Breast epithelium (tissue), 3 donors: ENCODE measurements at regions not wholly inside any gene's neighbourhood (a gene's known extent, or its start where the extent isn't known, plus 50 kb on each side); places are given as distances from the start of the nearest gene placed in this dataset.

Experiments
- POLR2A ChIP-seq: fragments of 450-650 bp; IDR thresholded peaks from one replicate; pipeline ENCODE4 v1.6.1; 2016; ENCODE audit warnings: antibody characterized with exemption, mild to moderate bottlenecking, moderate library complexity
- POLR2AphosphoS5 ChIP-seq, 3 donors: sonication (generic); formaldehyde crosslinking; IDR thresholded peaks; one replicate each; pipeline ENCODE4 v1.6.1; 2017; ENCODE audit warnings: antibody characterized with exemption in 3 of 3
- TF ChIP-seq, protein P1 (sequence below), 3 donors: fragments of 450-650 bp; IDR thresholded peaks; one replicate each; pipeline ENCODE4 v1.5.1; 2016 to 2017; ENCODE audit warnings: antibody characterized with exemption in 3 of 3, mild to moderate bottlenecking in 3 of 3, moderate library complexity in 3 of 3

- TF ChIP-seq, protein P1, sequence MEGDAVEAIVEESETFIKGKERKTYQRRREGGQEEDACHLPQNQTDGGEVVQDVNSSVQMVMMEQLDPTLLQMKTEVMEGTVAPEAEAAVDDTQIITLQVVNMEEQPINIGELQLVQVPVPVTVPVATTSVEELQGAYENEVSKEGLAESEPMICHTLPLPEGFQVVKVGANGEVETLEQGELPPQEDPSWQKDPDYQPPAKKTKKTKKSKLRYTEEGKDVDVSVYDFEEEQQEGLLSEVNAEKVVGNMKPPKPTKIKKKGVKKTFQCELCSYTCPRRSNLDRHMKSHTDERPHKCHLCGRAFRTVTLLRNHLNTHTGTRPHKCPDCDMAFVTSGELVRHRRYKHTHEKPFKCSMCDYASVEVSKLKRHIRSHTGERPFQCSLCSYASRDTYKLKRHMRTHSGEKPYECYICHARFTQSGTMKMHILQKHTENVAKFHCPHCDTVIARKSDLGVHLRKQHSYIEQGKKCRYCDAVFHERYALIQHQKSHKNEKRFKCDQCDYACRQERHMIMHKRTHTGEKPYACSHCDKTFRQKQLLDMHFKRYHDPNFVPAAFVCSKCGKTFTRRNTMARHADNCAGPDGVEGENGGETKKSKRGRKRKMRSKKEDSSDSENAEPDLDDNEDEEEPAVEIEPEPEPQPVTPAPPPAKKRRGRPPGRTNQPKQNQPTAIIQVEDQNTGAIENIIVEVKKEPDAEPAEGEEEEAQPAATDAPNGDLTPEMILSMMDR (IDR thresholded peaks at IDR 0.05) = no peak
- TF ChIP-seq POLR2AphosphoS5 (IDR thresholded peaks at IDR 0.05) = no peak
- no peak for TF ChIP-seq POLR2A
Measured at GRCh38 chr6:68052234-68052633, 582.8 kb upstream of the ADGRB3 start.
